ENCODE measurements at regions not wholly inside any gene's neighbourhood (a gene's known extent, or its start where the extent isn't known, plus 50 kb on each side); places are given as distances from the start of the nearest gene placed in this dataset.

GRCh38 chr6:19325335-19325789 is 511.8 kb upstream of the ID4 start:
- no peak for DNase-seq (ENCODE audit: low read depth in 2 of 2)

- DNase-seq (ENCODE audit: low read depth in 2 of 2), result no peak
Observed at GRCh38 chr6:19327241-19327640, 509.9 kb upstream of the ID4 start.

GRCh38 chr6:19327661-19328060 is 509.5 kb upstream of the ID4 start:
- no peak for DNase-seq (ENCODE audit: low read depth in 2 of 2)

DNA sequence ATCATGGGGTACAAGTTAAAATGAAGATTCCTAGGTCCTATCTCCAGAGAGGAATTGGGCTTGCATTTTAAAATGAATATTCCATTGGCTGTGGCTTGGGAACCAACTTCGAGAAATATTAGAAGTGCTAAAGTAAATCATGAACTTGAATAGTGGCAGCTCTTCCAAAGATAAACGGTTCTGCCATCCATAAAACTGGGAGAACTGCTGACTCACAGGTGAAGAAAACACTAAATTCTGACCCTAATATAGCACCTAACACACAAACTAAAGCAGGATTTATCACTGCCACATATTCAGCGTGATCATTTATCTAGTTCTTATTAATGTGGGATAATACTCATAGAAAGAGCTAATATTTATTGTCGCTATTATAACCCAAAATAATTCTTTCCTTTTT is 508.1 kb upstream of the ID4 start:
- DNase-seq (ENCODE audit: low read depth in 2 of 2), result no peak

DNA sequence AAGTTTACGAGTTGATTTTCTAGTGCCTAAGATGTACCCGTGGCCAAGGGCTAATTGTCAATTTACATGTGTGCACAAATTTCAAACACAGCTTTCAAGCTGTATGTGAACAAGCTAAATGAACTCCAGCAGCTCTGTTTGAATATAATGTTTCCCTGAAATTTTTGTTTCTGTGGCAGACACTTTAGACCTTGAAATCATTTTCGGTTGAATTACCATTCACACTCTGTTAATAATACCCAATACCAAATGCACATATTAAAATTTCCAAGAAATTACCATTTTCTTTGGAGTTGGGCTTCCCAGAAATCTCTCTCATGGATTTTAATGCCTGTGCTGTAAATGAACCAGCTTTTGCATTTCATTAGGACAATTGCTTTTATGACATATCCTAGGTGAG is 506.1 kb upstream of the ID4 start:
- DNase-seq (ENCODE audit: low read depth in 2 of 2), result no peak

GRCh38 chr6:19332806-19333460 is 504.2 kb upstream of the ID4 start:
- DNase-seq (ENCODE audit: low read depth in 2 of 2), result no peak

GRCh38 chr6:19333936-19334335 is 503.2 kb upstream of the ID4 start:
- DNase-seq (ENCODE audit: low read depth in 2 of 2), result no peak

GRCh38 chr6:19336579-19336978 is 500.6 kb upstream of the ID4 start:
- DNase-seq (ENCODE audit: low read depth in 2 of 2), result no peak

DNA sequence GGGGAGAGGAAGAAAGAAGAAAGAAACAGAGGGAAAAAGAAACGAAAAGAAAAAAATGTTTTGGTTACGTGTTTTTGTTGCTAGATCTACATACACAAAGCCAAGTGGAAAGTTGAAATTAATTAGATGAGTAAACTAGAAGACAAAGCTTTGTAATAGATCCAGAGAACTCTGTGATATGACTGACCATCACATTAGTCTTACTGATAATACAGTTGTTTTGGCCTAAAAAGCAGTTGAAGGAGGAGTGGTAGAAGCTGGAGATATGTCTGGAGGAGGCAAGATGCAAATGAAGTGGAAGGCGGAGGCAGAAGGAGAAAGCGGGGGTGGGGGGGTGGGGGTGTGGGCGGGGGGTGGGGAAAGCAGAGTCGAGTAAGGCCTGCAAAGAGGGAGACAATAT is 500.1 kb upstream of the ID4 start:
- no peak for DNase-seq (ENCODE audit: low read depth in 2 of 2)

- no peak for DNase-seq (ENCODE audit: low read depth in 2 of 2)
Observed at GRCh38 chr6:19342616-19343015, 494.6 kb upstream of the ID4 start.

- no peak for DNase-seq (ENCODE audit: low read depth in 2 of 2)
Observed at GRCh38 chr6:19349429-19349828, 487.7 kb upstream of the ID4 start.

GRCh38 chr6:19354181-19354580 is 483.0 kb upstream of the ID4 start:
- DNase-seq (ENCODE audit: low read depth in 2 of 2), result no peak

- no peak for DNase-seq (ENCODE audit: low read depth in 2 of 2)
Observed at GRCh38 chr6:19356692-19357091, 480.5 kb upstream of the ID4 start.

DNA sequence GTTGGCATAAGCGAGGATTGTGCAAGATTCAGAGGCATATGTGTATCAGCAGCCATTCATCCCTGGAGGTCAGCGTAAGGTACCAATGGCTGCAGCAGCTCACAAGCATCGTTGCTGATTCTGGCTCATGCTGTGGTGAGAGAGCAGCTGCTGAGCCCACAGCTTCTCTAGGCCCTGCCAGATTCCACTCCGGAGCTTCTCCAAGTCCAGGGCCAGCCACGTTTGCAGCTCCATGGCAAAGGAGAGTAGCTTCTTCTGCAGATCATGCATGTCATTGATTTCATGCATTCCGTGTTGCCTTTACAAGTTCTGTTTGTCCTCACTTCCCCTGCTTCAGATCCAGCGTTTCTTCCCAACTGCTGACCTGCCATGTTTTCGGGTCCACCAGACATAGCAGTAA is 474.8 kb upstream of the ID4 start:
- DNase-seq (ENCODE audit: low read depth in 2 of 2), result no peak

GRCh38 chr6:19368511-19368910 is 468.7 kb upstream of the ID4 start:
- DNase-seq (ENCODE audit: low read depth in 2 of 2), result no peak

DNA sequence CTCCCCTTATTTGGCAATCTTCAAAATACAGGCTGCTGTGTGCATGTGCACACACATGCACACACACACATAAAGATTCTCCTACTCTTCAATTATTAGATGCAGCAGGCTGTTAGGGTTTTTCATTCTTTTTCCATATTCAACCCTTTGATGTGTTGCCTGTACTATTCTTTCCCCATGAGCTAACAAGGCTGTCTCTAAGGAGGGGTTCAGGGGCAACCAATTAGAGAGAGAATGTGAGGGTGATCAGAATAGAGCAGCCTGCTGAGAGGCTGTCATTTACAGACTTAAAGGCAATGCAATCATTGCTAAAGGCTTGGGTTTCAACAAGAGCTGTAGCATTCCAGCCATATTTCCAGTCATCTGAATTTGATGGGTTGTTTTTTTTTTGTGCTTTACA is 467.4 kb upstream of the ID4 start:
- no peak for DNase-seq (ENCODE audit: low read depth in 2 of 2)

- DNase-seq (ENCODE audit: low read depth in 2 of 2), result no peak
Observed at GRCh38 chr6:19370831-19371230, 466.3 kb upstream of the ID4 start.

- no peak for DNase-seq (ENCODE audit: low read depth in 2 of 2)
Observed at GRCh38 chr6:19375613-19376012, 461.6 kb upstream of the ID4 start.

- DNase-seq (ENCODE audit: low read depth in 2 of 2), result no peak
Observed at GRCh38 chr6:19377722-19378121, 459.4 kb upstream of the ID4 start.

- no peak for DNase-seq (ENCODE audit: low read depth in 2 of 2)
Observed at GRCh38 chr6:19380293-19380692, 456.9 kb upstream of the ID4 start.

GRCh38 chr6:19382676-19383075 is 454.5 kb upstream of the ID4 start:
- DNase-seq (ENCODE audit: low read depth in 2 of 2), result no peak

DNA sequence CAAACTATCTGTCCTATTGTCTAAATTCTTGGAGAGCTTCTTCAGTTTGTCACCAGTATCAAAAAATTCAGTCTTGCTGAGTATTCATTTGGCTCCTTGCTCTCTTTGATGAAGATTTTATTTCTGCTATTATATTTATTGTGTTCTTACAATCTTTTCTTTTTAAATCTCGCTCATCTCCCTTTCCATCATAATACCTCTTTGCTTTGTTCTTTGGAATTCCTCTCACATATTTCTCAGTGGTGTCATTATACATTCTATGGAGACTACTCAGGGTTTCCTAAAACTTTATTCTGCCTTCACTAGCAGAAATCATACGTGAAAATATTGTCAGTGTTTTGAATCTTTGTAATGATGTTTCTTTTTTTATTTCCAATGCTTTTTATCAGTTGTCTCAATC is 445.2 kb upstream of the ID4 start:
- no peak for DNase-seq (ENCODE audit: low read depth in 2 of 2)

DNA sequence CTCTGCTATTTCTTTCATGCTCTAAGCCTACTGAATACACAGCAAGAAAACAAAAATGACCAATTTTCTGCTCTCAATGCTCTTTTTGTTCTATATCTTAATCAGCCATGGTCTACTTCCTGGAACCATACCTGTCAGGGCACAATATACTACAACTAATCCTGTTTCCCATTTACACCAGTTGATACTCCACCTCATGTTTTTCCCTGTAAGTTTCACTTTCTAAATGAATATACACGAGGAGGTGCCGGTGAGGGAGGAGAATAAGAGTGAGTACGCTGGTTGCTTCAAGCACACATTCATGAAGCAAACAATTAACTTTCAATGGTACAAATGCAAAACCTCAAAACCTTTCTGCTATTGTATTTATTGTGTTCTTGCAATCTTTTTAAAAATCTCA is 443.1 kb upstream of the ID4 start:
- no peak for DNase-seq (ENCODE audit: low read depth in 2 of 2)

- DNase-seq (ENCODE audit: low read depth in 2 of 2), result no peak
Observed at GRCh38 chr6:19394687-19395086, 442.5 kb upstream of the ID4 start.
